A673 (cell line): ENCODE measurements at regions not wholly inside any gene's neighbourhood (a gene's known extent, or its start where the extent isn't known, plus 50 kb on each side); places are given as distances from the start of the nearest gene placed in this dataset.

Experiments used
- EZH2 ChIP-seq: fragments of 200-600 bp; sonication (generic); IDR thresholded peaks from 2 replicates; pipeline ENCODE4 v1.6.1; 2017; ENCODE audit warnings: borderline replicate concordance, low read depth, mild to moderate bottlenecking, mixed read lengths, antibody characterized with exemption, low read length; ENCODE audit not compliant: poor library complexity, severe bottlenecking
- TF ChIP-seq, protein P1 (sequence below): fragments of 300-800, 200-600 bp; sonication (generic); conservative IDR thresholded peaks from 2 replicates; pipeline ENCODE4 v1.5.1; 2017; ENCODE audit warnings: low read depth, mild to moderate bottlenecking, antibody characterized with exemption, low read length, moderate library complexity, mixed read lengths

GRCh38 chr5:3124410-3124809 is 372.9 kb upstream of the IRX2 start:
- TF ChIP-seq, protein P1, sequence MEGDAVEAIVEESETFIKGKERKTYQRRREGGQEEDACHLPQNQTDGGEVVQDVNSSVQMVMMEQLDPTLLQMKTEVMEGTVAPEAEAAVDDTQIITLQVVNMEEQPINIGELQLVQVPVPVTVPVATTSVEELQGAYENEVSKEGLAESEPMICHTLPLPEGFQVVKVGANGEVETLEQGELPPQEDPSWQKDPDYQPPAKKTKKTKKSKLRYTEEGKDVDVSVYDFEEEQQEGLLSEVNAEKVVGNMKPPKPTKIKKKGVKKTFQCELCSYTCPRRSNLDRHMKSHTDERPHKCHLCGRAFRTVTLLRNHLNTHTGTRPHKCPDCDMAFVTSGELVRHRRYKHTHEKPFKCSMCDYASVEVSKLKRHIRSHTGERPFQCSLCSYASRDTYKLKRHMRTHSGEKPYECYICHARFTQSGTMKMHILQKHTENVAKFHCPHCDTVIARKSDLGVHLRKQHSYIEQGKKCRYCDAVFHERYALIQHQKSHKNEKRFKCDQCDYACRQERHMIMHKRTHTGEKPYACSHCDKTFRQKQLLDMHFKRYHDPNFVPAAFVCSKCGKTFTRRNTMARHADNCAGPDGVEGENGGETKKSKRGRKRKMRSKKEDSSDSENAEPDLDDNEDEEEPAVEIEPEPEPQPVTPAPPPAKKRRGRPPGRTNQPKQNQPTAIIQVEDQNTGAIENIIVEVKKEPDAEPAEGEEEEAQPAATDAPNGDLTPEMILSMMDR: no peak
- no peak for TF ChIP-seq EZH2
